Liver (tissue), 6 donors: ENCODE measurements at regions not wholly inside any gene's neighbourhood (a gene's known extent, or its start where the extent isn't known, plus 50 kb on each side); places are given as distances from the start of the nearest gene placed in this dataset.

ENCODE experiments used
- DNase-seq: peaks from one replicate; pipeline ENCODE4 v3.0.0-alpha.2; 2017; ENCODE audit warnings: low spot score
- H3K27ac ChIP-seq, 2 donors: one replicate each; pipeline ENCODE4 v1.7.0; 2013; ENCODE audit warnings: inconsistent platforms in 2 of 2, low read length in 2 of 2, control low read depth in 1 of 2, low read depth in 1 of 2, mild to moderate bottlenecking in 1 of 2
- H3K27me3 ChIP-seq, 4 donors: one replicate each; pipeline versions ENCODE4 v1.6.1 to v1.7.0; 2013; ENCODE audit warnings: low read length in 3 of 4, inconsistent platforms in 1 of 4, mild to moderate bottlenecking in 1 of 4, moderate library complexity in 1 of 4; ENCODE audit not compliant: control insufficient read depth in 4 of 4, insufficient read depth in 4 of 4
- H3K36me3 ChIP-seq, 4 donors: one replicate each; pipeline versions ENCODE4 v1.6.1 to v1.7.0; 2013; ENCODE audit warnings: low read length in 3 of 4, mild to moderate bottlenecking in 3 of 4, low read depth in 1 of 4, moderate library complexity in 1 of 4; ENCODE audit not compliant: control insufficient read depth in 4 of 4, insufficient read depth in 3 of 4
- H3K4me1 ChIP-seq, 4 donors: one replicate each; pipeline versions ENCODE4 v1.6.1 to v1.7.0; 2013; ENCODE audit warnings: low read length in 3 of 4, mild to moderate bottlenecking in 3 of 4, moderate library complexity in 1 of 4; ENCODE audit not compliant: control insufficient read depth in 4 of 4, insufficient read depth in 4 of 4
- H3K4me3 ChIP-seq, 3 donors: one replicate each; pipeline versions ENCODE4 v1.6.1 to v1.7.0; 2013; ENCODE audit warnings: low read length in 3 of 3, control low read depth in 1 of 3, low read depth in 1 of 3, mild to moderate bottlenecking in 1 of 3
- H3K9ac ChIP-seq, 2 donors: one replicate each; pipeline ENCODE4 v1.7.0; 2013; ENCODE audit warnings: low read length in 2 of 2, mild to moderate bottlenecking in 2 of 2, moderate library complexity in 2 of 2, control low read depth in 1 of 2, low read depth in 1 of 2
- H3K9me3 ChIP-seq, 4 donors: one replicate each; pipeline versions ENCODE4 v1.6.1 to v1.7.0; 2013; ENCODE audit warnings: low read length in 3 of 4; ENCODE audit not compliant: control insufficient read depth in 4 of 4
- EGR1 ChIP-seq, 2 donors: IDR thresholded peaks; 2 replicates each; pipeline ENCODE4 v1.6.1; 2016 to 2018; ENCODE audit warnings: antibody characterized with exemption in 2 of 2, low read depth in 2 of 2
- FOXA1 ChIP-seq: IDR thresholded peaks from 2 replicates; pipeline ENCODE4 v1.6.1; 2016; ENCODE audit warnings: antibody characterized with exemption
- FOXA2 ChIP-seq: IDR thresholded peaks from 2 replicates; pipeline ENCODE4 v1.6.1; 2016; ENCODE audit warnings: antibody characterized with exemption
- HNF4A ChIP-seq, 2 donors: conservative IDR thresholded peaks; 2 replicates each; pipeline ENCODE4 v1.6.1; 2016; ENCODE audit warnings: antibody characterized with exemption in 2 of 2, mild to moderate bottlenecking in 2 of 2
- HNF4G ChIP-seq: IDR thresholded peaks from 2 replicates; pipeline ENCODE4 v1.6.1; 2016; ENCODE audit warnings: antibody characterized with exemption
- JUND ChIP-seq, 2 donors: IDR thresholded peaks; 2 replicates each; pipeline ENCODE4 v1.6.1; 2016; ENCODE audit warnings: antibody characterized with exemption in 2 of 2
- NR2F2 ChIP-seq: IDR thresholded peaks from 2 replicates; pipeline ENCODE4 v1.6.1; 2016; ENCODE audit warnings: antibody characterized with exemption
- RAD21 ChIP-seq, 2 donors: IDR thresholded peaks; 2 replicates each; pipeline ENCODE4 v1.6.1; 2016; ENCODE audit warnings: antibody characterized with exemption in 2 of 2, mild to moderate bottlenecking in 2 of 2
- RXRA ChIP-seq, 2 donors: IDR thresholded peaks; 2 replicates each; pipeline ENCODE4 v1.6.1; 2017 to 2018; ENCODE audit warnings: antibody characterized with exemption in 2 of 2, mild to moderate bottlenecking in 1 of 2
- SP1 ChIP-seq: IDR thresholded peaks from 2 replicates; pipeline ENCODE4 v1.6.1; 2018; ENCODE audit warnings: antibody characterized with exemption, mild to moderate bottlenecking
- TAF1 ChIP-seq: conservative IDR thresholded peaks from 2 replicates; pipeline ENCODE4 v1.6.1; 2016; ENCODE audit warnings: antibody characterized with exemption, mild to moderate bottlenecking
- YY1 ChIP-seq: IDR thresholded peaks from 2 replicates; pipeline ENCODE4 v1.6.1; 2016; ENCODE audit warnings: antibody characterized with exemption, mild to moderate bottlenecking
- TF ChIP-seq, protein P1 (sequence below): IDR thresholded peaks from 2 replicates; pipeline ENCODE4 v1.6.1; 2016; ENCODE audit warnings: antibody characterized with exemption
- TF ChIP-seq, protein P2 (sequence below): IDR thresholded peaks from 2 replicates; pipeline ENCODE4 v1.6.1; 2016; ENCODE audit warnings: antibody characterized with exemption
- TF ChIP-seq, protein P3 (sequence below): IDR thresholded peaks from 2 replicates; pipeline ENCODE4 v1.6.1; 2016; ENCODE audit warnings: antibody characterized with exemption, mild to moderate bottlenecking
- donor health status: healthy.
- donor health status: healthy.
- donor health status: healthy.

DNA sequence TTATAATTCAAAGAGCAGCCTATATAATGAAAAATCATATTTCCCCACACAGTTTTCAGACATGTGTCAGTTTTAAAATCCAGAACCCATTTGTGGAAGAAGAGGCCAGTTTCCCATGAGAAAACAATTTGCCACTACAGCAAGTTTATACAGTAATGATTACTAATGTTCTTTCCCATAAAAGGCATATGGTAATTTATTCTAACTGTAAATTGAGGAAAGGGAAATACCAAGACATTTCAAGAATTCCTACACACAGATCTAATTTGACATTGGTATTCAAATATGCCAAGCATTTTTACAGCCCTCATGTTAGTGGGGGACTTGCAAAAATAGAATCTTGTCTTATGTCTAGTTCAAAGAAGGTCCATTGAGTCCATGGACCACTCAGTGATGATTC, 1368.6 kb downstream of the FSTL5 start:
- DNase-seq, result no peak
- H3K27ac ChIP-seq, result no peak overlapping the region
- no peaks in the 10 kb centered on the region for H3K9me3 ChIP-seq
- no peak for TF ChIP-seq NR2F2
- no peak for TF ChIP-seq YY1
- TF ChIP-seq FOXA1, result no peak
- TF ChIP-seq FOXA2, result no peak
- TF ChIP-seq, protein P1, sequence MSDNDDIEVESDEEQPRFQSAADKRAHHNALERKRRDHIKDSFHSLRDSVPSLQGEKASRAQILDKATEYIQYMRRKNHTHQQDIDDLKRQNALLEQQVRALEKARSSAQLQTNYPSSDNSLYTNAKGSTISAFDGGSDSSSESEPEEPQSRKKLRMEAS, result no peak
- TF ChIP-seq HNF4A (conservative IDR thresholded peaks at IDR 0.05), result no peak
- H3K4me1 ChIP-seq, result no peaks in the 10 kb centered on the region
- H3K9ac ChIP-seq, result no peak overlapping the region
- H3K27me3 ChIP-seq, result no peaks in the 10 kb centered on the region
- H3K4me3 ChIP-seq, result no peak overlapping the region
- H3K36me3 ChIP-seq, result no peaks in the 10 kb centered on the region

DNA sequence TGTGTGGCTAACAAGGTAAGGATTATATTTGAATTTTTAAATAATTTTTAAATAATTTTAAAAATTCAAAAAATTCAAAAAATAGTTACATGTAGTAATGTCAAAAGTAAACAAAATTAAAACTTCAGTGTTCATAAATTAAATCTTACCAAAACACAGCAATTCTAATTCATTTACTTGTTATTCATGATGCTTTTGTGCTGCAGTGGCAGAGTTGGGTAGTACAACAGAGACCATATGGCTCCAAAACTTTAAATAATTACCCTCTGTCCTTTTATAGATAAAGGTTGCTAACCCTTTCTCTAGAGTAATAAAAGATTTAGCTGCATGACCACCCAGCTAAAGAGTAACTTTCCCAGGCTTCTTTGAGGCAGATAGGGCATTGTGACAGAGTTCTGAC, 1355.6 kb downstream of the FSTL5 start:
- DNase-seq, result no peak
- no peaks in the 10 kb centered on the region for H3K4me1 ChIP-seq
- no peak overlapping the region for H3K9ac ChIP-seq
- H3K36me3 ChIP-seq, result no peaks in the 10 kb centered on the region
- no peak overlapping the region for H3K27ac ChIP-seq
- H3K9me3 ChIP-seq, result no peaks in the 10 kb centered on the region
- H3K27me3 ChIP-seq, result no peaks in the 10 kb centered on the region
- H3K4me3 ChIP-seq, result no peak overlapping the region
- TF ChIP-seq HNF4A (conservative IDR thresholded peaks at IDR 0.05), result no peak
- no peak for TF ChIP-seq EGR1 (IDR thresholded peaks at IDR 0.05; ENCODE audit: low read depth in 2 of 2)
- TF ChIP-seq YY1, result no peak
- TF ChIP-seq SP1, result no peak
- TF ChIP-seq, protein P2, sequence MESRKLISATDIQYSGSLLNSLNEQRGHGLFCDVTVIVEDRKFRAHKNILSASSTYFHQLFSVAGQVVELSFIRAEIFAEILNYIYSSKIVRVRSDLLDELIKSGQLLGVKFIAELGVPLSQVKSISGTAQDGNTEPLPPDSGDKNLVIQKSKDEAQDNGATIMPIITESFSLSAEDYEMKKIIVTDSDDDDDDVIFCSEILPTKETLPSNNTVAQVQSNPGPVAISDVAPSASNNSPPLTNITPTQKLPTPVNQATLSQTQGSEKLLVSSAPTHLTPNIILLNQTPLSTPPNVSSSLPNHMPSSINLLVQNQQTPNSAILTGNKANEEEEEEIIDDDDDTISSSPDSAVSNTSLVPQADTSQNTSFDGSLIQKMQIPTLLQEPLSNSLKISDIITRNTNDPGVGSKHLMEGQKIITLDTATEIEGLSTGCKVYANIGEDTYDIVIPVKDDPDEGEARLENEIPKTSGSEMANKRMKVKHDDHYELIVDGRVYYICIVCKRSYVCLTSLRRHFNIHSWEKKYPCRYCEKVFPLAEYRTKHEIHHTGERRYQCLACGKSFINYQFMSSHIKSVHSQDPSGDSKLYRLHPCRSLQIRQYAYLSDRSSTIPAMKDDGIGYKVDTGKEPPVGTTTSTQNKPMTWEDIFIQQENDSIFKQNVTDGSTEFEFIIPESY, result no peak
- no peak for TF ChIP-seq TAF1
- TF ChIP-seq, protein P1, result no peak
- no peak for TF ChIP-seq FOXA1

DNA sequence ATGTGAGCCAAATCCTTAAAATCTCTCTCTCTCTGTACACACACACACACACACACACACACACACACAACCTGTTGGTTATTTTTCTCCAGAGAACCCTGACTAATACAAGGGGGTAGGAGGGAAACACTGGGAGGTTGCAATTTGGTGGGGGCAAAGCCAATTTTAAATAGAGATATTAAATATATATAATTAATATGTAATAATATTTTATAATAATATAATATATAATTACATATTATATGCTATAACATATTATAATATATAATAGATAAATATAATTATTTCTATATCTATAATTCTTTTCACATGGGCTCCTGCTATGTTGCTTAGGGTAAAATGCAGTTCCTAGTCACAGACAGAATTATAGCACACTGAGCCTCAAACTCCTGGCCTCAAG, 1354.2 kb downstream of the FSTL5 start:
- TF ChIP-seq, protein P1, result no peak
- TF ChIP-seq RAD21 (IDR thresholded peaks at IDR 0.05), result no peak
- no peak for TF ChIP-seq HNF4A (conservative IDR thresholded peaks at IDR 0.05)
- TF ChIP-seq YY1, result no peak
- TF ChIP-seq RXRA (IDR thresholded peaks at IDR 0.05), result no peak
- no peak for TF ChIP-seq HNF4G
- no peak for TF ChIP-seq JUND (IDR thresholded peaks at IDR 0.05)
- TF ChIP-seq, protein P3, sequence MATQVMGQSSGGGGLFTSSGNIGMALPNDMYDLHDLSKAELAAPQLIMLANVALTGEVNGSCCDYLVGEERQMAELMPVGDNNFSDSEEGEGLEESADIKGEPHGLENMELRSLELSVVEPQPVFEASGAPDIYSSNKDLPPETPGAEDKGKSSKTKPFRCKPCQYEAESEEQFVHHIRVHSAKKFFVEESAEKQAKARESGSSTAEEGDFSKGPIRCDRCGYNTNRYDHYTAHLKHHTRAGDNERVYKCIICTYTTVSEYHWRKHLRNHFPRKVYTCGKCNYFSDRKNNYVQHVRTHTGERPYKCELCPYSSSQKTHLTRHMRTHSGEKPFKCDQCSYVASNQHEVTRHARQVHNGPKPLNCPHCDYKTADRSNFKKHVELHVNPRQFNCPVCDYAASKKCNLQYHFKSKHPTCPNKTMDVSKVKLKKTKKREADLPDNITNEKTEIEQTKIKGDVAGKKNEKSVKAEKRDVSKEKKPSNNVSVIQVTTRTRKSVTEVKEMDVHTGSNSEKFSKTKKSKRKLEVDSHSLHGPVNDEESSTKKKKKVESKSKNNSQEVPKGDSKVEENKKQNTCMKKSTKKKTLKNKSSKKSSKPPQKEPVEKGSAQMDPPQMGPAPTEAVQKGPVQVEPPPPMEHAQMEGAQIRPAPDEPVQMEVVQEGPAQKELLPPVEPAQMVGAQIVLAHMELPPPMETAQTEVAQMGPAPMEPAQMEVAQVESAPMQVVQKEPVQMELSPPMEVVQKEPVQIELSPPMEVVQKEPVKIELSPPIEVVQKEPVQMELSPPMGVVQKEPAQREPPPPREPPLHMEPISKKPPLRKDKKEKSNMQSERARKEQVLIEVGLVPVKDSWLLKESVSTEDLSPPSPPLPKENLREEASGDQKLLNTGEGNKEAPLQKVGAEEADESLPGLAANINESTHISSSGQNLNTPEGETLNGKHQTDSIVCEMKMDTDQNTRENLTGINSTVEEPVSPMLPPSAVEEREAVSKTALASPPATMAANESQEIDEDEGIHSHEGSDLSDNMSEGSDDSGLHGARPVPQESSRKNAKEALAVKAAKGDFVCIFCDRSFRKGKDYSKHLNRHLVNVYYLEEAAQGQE, result no peak

More for the DNA sequence above, 1354.2 kb downstream of the FSTL5 start:
- Histone ChIP-seq H3K27me3 (no peaks in the 10 kb centered on the region), H3K36me3 (no peaks in the 10 kb centered on the region), H3K4me1 (no peaks in the 10 kb centered on the region), H3K9me3 (no peaks in the 10 kb centered on the region), H3K9ac (no peak overlapping the region), H3K4me3 (no peak overlapping the region), H3K27ac (no peak overlapping the region)
- DNase-seq, result no peak
